Stimulated activated effector memory CD8-positive, alpha-beta T cell treated with anti-CD3 and anti-CD28 coated beads, Interleukin-12 subunit alpha, Interleukin-12 subunit beta, amount 100 ng/mL, for 72 hours (primary cell): ENCODE measurements at regions not wholly inside any gene's neighbourhood (a gene's known extent, or its start where the extent isn't known, plus 50 kb on each side); places are given as distances from the start of the nearest gene placed in this dataset.

Experiments
- ATAC-seq: fragments of 150-1000 bp; cut with Tn5 transposase; 2 replicates; pipeline ENCODE4 v1.10.0; 2021
- DNase-seq, 2 donors: peaks; one replicate each; pipeline ENCODE4 v3.0.0; 2021 to 2022; ENCODE audit warnings: low spot score in 2 of 2
- H3K27ac Mint-ChIP-seq: one replicate; pipeline ENCODE4 v1.8.0; 2022; ENCODE audit warnings: mild to moderate bottlenecking, mixed read lengths
- H3K36me3 Mint-ChIP-seq: one replicate; pipeline ENCODE4 v1.8.0; 2022; ENCODE audit warnings: mild to moderate bottlenecking, mixed read lengths
- H3K4me1 Mint-ChIP-seq: one replicate; pipeline ENCODE4 v1.8.0; 2022; ENCODE audit warnings: mixed read lengths
- H3K4me3 Mint-ChIP-seq: one replicate; pipeline ENCODE4 v1.8.0; 2022; ENCODE audit warnings: mild to moderate bottlenecking, mixed read lengths
- H3K9me3 Mint-ChIP-seq: one replicate; pipeline ENCODE4 v1.8.0; 2022; ENCODE audit warnings: mixed read lengths

DNA sequence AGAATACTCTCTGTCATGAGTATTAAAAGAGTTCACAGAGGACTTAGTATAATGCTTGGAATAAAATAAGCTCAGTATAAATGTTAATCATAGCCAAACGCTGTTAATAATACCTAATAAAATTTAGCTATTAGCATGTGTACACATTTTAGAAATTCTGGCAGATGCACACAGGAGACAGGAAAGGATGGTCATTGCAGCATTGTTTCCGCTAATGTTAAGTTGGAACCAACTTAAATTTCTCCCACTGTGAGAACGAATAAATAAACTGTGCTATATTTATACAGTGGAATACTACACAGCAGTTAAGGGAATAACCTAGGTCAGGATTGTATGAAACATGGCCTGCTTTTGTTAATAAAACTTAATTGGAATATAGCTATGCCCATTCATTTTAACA lies 370.4 kb upstream of the TGFBR2 start:
- no peaks in the 10 kb centered on the region for H3K9me3 Mint-ChIP-seq
- no peaks in the 10 kb centered on the region for H3K4me1 Mint-ChIP-seq
- DNase-seq (no peak), ATAC-seq (no peak)
- H3K27ac Mint-ChIP-seq = no peak overlapping the region
- H3K4me3 Mint-ChIP-seq = no peak overlapping the region
- no peaks in the 10 kb centered on the region for H3K36me3 Mint-ChIP-seq

GRCh38 chr3:30241721-30242120 lies 364.7 kb upstream of the TGFBR2 start:
- H3K4me3 Mint-ChIP-seq = no peak overlapping the region
- DNase-seq (no peak), ATAC-seq (no peak)
- H3K27ac Mint-ChIP-seq = no peak overlapping the region
- no peaks in the 10 kb centered on the region for H3K9me3 Mint-ChIP-seq
- no peaks in the 10 kb centered on the region for H3K4me1 Mint-ChIP-seq
- no peaks in the 10 kb centered on the region for H3K36me3 Mint-ChIP-seq

- ATAC-seq (no peak), DNase-seq (no peak)
- no peak overlapping the region for H3K27ac Mint-ChIP-seq
- no peaks in the 10 kb centered on the region for H3K36me3 Mint-ChIP-seq
- no peak overlapping the region for H3K4me3 Mint-ChIP-seq
- peaks cover 6% of the 10 kb centered on the region for H3K4me1 Mint-ChIP-seq
- H3K9me3 Mint-ChIP-seq = no peaks in the 10 kb centered on the region
Observed at GRCh38 chr3:30245858-30246622, 360.4 kb upstream of the TGFBR2 start.

DNA sequence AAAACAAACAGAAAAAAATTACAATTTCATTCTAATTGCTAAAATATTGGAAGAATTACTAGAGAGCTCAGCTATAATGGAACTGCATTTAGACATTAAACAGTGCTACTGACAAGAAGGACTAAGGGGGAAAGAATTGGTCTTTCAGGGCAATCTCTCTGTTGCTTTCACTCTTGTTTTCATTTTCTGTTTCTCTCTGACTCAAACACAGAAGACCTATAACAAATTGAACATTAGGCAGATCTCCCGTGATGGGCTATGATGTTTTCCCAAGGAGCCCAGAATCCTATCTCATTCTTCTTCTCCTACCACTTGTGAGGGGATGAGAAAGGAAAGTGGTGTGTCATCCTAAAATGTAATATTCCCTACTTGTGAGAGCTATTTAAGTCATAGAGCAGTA lies 358.0 kb upstream of the TGFBR2 start:
- no peaks in the 10 kb centered on the region for H3K9me3 Mint-ChIP-seq
- H3K4me3 Mint-ChIP-seq = no peak overlapping the region
- peaks cover 6% of the 10 kb centered on the region for H3K4me1 Mint-ChIP-seq
- DNase-seq (no peak), ATAC-seq (peak; percentile 64)
- no peak overlapping the region for H3K27ac Mint-ChIP-seq
- no peaks in the 10 kb centered on the region for H3K36me3 Mint-ChIP-seq

- no peak overlapping the region for H3K4me3 Mint-ChIP-seq
- no peak overlapping the region for H3K27ac Mint-ChIP-seq
- peaks cover 6% of the 10 kb centered on the region for H3K4me1 Mint-ChIP-seq
- ATAC-seq (no peak), DNase-seq (no peak)
- no peaks in the 10 kb centered on the region for H3K9me3 Mint-ChIP-seq
- no peaks in the 10 kb centered on the region for H3K36me3 Mint-ChIP-seq
Observed at GRCh38 chr3:30252474-30252873, 353.9 kb upstream of the TGFBR2 start.

DNA sequence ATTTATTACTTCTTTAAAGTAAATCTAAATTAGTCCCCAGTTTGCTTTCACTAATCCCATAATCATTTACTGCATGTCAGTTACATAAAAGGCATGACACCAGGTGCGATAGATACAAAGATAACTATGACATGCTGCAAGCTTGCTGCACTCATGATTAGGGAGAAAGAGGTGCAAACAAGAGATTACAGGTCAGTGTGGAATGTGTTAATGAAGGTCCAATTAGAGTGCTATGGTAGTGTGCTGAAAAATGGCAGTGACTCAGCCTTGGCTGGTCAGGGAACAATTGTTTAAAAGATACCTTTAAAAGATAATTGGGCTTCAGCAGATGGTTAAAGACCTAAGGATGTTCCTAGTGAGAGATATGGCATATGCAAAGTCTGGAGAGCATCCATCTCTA lies 352.6 kb upstream of the TGFBR2 start:
- H3K27ac Mint-ChIP-seq = no peak overlapping the region

GRCh38 chr3:30256474-30256873 lies 349.9 kb upstream of the TGFBR2 start:
- H3K9me3 Mint-ChIP-seq = no peaks in the 10 kb centered on the region
- H3K4me1 Mint-ChIP-seq = no peaks in the 10 kb centered on the region
- DNase-seq (no peak), ATAC-seq (no peak)
- no peak overlapping the region for H3K4me3 Mint-ChIP-seq
- no peaks in the 10 kb centered on the region for H3K36me3 Mint-ChIP-seq
- H3K27ac Mint-ChIP-seq = no peak overlapping the region

More for the DNA sequence above, 352.6 kb upstream of the TGFBR2 start:
- Mint-ChIP-seq H3K36me3 (no peaks in the 10 kb centered on the region), H3K4me1 (no peaks in the 10 kb centered on the region), H3K4me3 (no peak overlapping the region), H3K9me3 (no peaks in the 10 kb centered on the region)
- ATAC-seq (no peak), DNase-seq (no peak)

DNA sequence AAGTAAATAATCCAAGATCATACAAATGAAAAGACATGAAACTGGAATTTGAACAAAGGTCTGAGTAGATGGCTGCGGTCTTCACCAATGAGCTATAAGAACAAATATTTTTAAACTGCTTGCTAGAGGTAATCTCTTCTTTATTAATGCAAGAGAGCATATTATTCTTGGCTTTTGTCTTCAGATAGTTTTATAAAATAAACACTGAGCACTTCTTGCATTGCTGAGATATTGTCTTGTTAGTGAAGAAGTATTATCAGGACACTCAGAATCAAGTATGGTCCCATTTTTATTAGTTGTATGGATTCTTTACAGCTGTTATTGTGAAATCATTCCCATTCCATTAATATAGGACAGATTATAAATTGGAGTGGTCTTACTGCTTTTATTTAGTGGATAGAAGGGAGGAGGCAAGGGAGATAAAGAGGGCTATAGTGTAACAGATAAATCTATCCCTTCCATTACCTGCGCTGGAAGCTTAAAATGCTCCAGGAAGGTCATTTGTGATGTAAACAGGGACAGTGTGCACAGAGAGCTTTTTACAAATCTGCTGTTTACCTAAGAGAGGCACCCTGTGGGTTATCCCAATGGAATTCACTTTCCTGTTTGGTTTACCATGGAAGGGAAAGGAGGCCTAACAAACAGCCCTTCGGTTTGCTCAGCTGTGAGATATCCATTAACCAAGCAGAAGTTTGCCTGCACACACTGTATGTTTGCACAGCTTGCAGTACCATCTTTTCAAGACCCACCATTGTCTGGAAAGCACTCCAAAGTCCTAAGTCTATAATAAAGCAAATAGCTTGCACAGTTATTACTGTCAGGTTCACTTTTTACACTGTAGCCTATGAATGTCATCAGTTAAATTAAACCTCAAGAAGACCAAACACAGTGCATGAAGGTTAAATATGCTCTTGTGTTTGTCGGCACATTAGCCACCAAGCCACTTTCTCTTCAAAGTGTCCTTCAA lies 347.7 kb upstream of the TGFBR2 start:
- no peak for DNase-seq
- H3K4me1 Mint-ChIP-seq = peaks cover 13% of the 10 kb centered on the region
- no peak overlapping the region for H3K27ac Mint-ChIP-seq
- no peak for ATAC-seq
- no peak overlapping the region for H3K4me3 Mint-ChIP-seq
- no peaks in the 10 kb centered on the region for H3K36me3 Mint-ChIP-seq
- no peaks in the 10 kb centered on the region for H3K9me3 Mint-ChIP-seq

GRCh38 chr3:30259730-30260129 lies 346.7 kb upstream of the TGFBR2 start:
- no peaks in the 10 kb centered on the region for H3K9me3 Mint-ChIP-seq
- no peak overlapping the region for H3K4me3 Mint-ChIP-seq
- H3K27ac Mint-ChIP-seq = no peak overlapping the region

DNA sequence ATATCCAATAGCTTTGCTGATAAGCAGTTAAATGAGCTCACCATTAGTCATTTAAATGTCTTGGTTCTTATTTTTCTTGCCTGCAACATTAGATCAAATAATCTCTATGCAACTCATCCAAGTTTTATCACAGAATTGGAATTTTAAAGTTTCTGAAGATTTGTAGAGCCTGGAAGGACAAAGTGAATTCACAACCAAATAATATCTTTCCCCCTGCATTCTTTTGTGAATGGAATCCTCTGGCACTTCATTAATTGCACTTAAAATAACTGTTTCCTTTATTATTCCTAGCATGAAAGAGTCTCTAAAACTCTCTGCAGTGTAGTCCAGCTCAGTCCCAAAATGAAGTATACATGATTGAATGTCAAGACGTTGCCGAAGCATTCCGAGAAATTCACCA lies 345.6 kb upstream of the TGFBR2 start:
- no peak overlapping the region for H3K27ac Mint-ChIP-seq
- ATAC-seq (no peak), DNase-seq (no peak)
- peaks cover 19% of the 10 kb centered on the region for H3K4me1 Mint-ChIP-seq
- H3K4me3 Mint-ChIP-seq = no peak overlapping the region
- H3K9me3 Mint-ChIP-seq = peaks cover 3% of the 10 kb centered on the region
- H3K36me3 Mint-ChIP-seq = no peaks in the 10 kb centered on the region

More at GRCh38 chr3:30259730-30260129, 346.7 kb upstream of the TGFBR2 start:
- ATAC-seq (no peak), DNase-seq (no peak)
- Mint-ChIP-seq H3K36me3 (no peaks in the 10 kb centered on the region), H3K4me1 (peaks cover 19% of the 10 kb centered on the region)

DNA sequence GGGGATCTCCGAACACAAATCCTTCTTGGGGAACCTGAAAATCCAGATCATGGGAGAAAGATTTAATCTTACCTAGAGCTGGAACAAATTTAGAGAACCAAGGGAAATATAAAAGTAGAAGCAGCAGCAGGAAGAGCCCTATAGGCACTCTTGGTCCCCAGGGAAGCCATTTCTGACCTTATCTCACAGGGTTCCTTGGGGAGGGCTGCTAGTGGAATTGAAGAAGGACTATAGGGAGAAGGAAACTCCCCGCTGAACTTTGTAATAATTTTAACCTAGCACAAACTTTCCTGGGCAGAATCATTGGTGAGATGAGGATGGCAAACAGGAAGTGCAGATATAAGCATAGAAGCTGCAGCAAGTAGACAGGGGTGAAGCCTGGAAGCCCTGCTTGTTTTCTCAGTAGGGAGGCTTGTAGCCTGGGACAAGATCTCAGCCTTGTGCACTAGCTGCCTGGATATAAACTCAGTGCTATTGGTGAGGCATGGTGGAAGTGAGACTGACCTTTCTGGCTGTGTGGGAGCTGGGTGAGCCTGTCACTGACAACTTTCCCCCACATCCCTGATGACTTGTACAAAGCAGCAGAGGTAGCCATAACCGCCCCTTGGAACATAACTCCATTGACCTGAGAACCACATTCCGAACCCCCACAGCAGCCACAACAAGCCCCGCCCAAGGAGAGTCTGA lies 343.0 kb upstream of the TGFBR2 start:
- peak overlapping the region; percentile 38 for H3K27ac Mint-ChIP-seq
- H3K4me1 Mint-ChIP-seq = peaks cover 19% of the 10 kb centered on the region
- peaks cover 3% of the 10 kb centered on the region for H3K9me3 Mint-ChIP-seq
- H3K4me3 Mint-ChIP-seq = no peak overlapping the region
- ATAC-seq = peak; percentile 43
- H3K36me3 Mint-ChIP-seq = no peaks in the 10 kb centered on the region
- no peak for DNase-seq

GRCh38 chr3:30263925-30264313 lies 342.5 kb upstream of the TGFBR2 start:
- Mint-ChIP-seq H3K4me3 (no peak overlapping the region), H3K36me3 (no peaks in the 10 kb centered on the region), H3K9me3 (peaks cover 3% of the 10 kb centered on the region), H3K4me1 (peaks cover 19% of the 10 kb centered on the region), H3K27ac (peak overlapping the region; percentile 38)
- DNase-seq (no peak), ATAC-seq (no peak)

DNA sequence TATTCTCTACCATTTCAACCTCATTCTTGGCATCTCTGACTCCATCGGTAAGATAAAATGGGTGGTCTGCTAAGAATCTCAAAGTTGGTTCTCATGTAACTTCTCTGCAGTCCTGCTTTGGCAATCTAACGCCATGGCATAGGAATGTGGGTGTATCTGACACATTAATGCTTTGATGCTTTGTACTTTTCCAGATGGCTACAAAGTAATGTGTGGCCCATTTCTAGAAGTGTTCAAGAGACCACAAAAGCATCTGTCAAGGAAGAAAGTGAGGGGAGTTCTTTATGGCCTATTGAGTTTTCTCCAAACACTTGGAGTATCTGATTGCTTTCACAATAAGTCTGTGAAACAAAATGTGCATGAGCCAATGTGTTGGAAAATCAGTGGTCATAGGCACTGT lies 339.9 kb upstream of the TGFBR2 start:
- Mint-ChIP-seq H3K36me3 (no peaks in the 10 kb centered on the region), H3K4me3 (no peak overlapping the region), H3K9me3 (peaks cover 3% of the 10 kb centered on the region), H3K4me1 (peaks cover 19% of the 10 kb centered on the region), H3K27ac (no peak overlapping the region)
- DNase-seq (no peak), ATAC-seq (no peak)

- no peak overlapping the region for H3K4me3 Mint-ChIP-seq
- H3K27ac Mint-ChIP-seq = no peak overlapping the region
- H3K9me3 Mint-ChIP-seq = peaks cover 3% of the 10 kb centered on the region
- H3K36me3 Mint-ChIP-seq = no peaks in the 10 kb centered on the region
- ATAC-seq = no peak
- DNase-seq = no peak
- H3K4me1 Mint-ChIP-seq = peaks cover 10% of the 10 kb centered on the region
Observed at GRCh38 chr3:30268288-30268687, 338.1 kb upstream of the TGFBR2 start.

- Mint-ChIP-seq H3K4me1 (no peaks in the 10 kb centered on the region), H3K27ac (no peak overlapping the region), H3K9me3 (peaks cover 3% of the 10 kb centered on the region), H3K4me3 (no peak overlapping the region), H3K36me3 (no peaks in the 10 kb centered on the region)
- ATAC-seq (no peak), DNase-seq (no peak)
Observed at GRCh38 chr3:30269751-30270445, 336.5 kb upstream of the TGFBR2 start.
